ENCODE measurements at regions not wholly inside any gene's neighbourhood (a gene's known extent, or its start where the extent isn't known, plus 50 kb on each side); places are given as distances from the start of the nearest gene placed in this dataset.

GRCh38 chr3:1775321-1775720 is 323.3 kb upstream of the CNTN4 start:
- DNase-seq (ENCODE audit: low spot score), result no peak
- H3K4me3 ChIP-seq, result no peak overlapping the region
- no peak overlapping the region for H3K27ac ChIP-seq
- TF ChIP-seq, protein P1, sequence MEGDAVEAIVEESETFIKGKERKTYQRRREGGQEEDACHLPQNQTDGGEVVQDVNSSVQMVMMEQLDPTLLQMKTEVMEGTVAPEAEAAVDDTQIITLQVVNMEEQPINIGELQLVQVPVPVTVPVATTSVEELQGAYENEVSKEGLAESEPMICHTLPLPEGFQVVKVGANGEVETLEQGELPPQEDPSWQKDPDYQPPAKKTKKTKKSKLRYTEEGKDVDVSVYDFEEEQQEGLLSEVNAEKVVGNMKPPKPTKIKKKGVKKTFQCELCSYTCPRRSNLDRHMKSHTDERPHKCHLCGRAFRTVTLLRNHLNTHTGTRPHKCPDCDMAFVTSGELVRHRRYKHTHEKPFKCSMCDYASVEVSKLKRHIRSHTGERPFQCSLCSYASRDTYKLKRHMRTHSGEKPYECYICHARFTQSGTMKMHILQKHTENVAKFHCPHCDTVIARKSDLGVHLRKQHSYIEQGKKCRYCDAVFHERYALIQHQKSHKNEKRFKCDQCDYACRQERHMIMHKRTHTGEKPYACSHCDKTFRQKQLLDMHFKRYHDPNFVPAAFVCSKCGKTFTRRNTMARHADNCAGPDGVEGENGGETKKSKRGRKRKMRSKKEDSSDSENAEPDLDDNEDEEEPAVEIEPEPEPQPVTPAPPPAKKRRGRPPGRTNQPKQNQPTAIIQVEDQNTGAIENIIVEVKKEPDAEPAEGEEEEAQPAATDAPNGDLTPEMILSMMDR (IDR thresholded peaks at IDR 0.05), result no peak

DNA sequence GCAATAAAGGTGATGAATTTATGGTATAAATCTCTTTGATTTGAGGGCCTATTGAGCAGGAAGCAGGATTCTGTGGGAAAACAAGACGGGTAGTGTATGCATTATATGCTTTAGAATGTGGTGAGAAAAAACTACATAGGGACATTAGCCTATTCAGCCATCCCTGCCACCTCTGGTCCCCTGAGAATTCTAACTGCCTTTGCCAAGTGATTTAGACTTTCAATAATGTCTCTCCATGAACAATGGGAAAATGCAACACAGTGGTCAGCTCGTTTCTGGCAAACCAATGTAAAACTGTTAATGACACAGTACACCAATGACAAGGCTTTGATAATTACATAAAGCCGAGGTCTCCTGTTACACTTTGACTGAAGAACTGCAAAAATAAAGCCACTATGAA is 314.7 kb upstream of the CNTN4 start:
- TF ChIP-seq, protein P1 (IDR thresholded peaks at IDR 0.05), result no peak
- Histone ChIP-seq H3K27ac (no peak overlapping the region), H3K4me3 (no peak overlapping the region)
- no peak for DNase-seq (ENCODE audit: low spot score)

DNA sequence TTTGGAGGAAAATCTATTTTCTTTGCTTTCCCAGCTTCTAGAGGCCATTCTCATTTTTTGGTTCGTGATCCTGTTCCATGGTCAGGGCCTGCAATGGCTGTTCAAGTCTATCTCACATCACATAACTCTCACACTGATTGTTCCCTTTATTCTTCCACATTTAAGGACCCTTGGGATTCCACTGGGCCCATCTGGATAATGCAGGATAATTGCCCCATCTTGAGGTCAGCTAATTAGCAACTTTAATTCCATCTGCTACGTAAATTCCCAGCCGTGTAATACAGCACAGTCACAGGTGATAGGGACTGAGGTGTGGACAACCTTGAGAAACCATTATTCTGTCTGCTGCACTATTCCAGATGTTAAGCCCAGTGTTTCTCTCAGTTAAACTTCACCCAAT is 311.6 kb upstream of the CNTN4 start:
- no peak overlapping the region for H3K4me3 ChIP-seq
- no peak for DNase-seq (ENCODE audit: low spot score)
- H3K27ac ChIP-seq, result no peak overlapping the region
- TF ChIP-seq, protein P1 (IDR thresholded peaks at IDR 0.05), result no peak

- TF ChIP-seq, protein P1 (IDR thresholded peaks at IDR 0.05), result no peak
- H3K4me3 ChIP-seq, result no peak overlapping the region
- H3K27ac ChIP-seq, result no peak overlapping the region
- no peak for DNase-seq (ENCODE audit: low spot score)
Observed at GRCh38 chr3:1792466-1792865, 306.2 kb upstream of the CNTN4 start.

DNA sequence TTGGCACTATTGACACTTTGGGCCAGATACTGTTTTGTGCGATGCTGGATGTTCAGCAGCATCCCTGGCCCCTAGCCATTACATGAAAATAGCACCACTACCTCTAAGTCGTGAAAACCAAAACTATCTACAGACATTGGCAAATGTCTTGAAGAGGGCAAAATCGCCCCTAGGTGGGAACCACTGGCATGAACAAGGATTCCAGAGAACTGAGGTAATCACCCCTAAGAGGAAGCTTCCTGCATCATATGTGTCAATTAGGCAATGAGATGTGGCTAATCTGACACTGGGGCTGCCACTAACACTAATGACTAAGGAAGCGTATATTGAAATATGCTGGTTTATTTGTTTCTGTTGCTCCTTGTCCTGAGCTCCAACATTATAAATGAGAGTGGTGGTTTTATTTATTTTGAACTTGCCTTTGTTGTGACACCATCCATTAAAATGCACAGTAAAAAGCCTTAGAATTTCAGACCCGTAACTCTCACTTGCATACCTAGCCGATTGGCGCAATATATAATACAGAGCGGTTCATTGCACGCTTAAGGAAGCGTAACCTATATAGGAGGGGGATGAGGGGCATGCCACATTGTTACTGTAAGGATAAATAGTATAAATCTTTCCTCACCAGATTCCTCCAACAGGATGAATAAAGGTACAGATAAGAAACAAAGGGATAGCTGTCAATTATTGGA is 299.8 kb upstream of the CNTN4 start:
- no peak for DNase-seq (ENCODE audit: low spot score)
- TF ChIP-seq, protein P1 (IDR thresholded peaks at IDR 0.05), result no peak
- Histone ChIP-seq H3K4me3 (no peak overlapping the region), H3K27ac (no peak overlapping the region)

DNA sequence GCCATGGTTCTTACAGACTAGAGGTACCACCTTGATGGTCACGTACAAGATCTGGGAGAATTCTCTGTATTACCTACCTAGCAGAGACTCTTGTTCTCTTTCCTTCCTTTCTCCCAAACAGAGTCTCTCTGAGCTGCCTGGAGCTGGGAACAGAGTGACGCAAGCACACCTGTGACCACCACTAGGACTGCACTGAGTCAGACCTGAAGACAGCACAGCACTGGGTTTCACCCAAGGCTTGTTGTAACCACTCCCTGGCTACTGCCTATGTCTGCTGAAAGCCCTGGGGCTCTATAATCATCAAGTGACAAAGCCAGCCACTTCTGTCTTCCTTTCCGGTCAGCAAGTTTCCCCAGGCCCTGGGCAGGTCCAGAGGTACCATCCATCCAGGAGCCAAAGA is 293.3 kb upstream of the CNTN4 start:
- DNase-seq (ENCODE audit: low spot score), result no peak
- no peak overlapping the region for H3K4me3 ChIP-seq
- no peak overlapping the region for H3K27ac ChIP-seq
- TF ChIP-seq, protein P1 (IDR thresholded peaks at IDR 0.05), result no peak

DNA sequence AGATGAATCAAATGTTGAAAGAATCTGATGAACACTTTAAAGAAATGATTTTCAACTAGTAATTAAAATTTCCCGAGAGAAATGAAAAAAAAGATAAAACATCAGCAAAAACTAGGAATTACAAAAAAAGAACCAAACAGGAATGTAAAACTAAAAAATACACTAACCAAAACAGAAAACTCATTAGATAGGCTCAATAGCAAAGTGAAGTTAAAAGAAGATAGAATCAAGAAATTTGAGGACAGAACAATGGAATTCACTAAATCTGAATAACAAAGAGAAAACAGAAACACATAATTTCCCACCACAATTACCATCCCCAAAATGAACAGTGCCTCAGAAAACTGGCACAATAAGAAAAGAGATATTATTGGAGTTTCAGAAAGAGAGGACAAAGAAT is 290.1 kb upstream of the CNTN4 start:
- TF ChIP-seq, protein P1 (IDR thresholded peaks at IDR 0.05), result no peak
- Histone ChIP-seq H3K27ac (no peak overlapping the region), H3K4me3 (no peak overlapping the region)
- no peak for DNase-seq (ENCODE audit: low spot score)
